Caco-2 (cell line): ENCODE measurements at regions not wholly inside any gene's neighbourhood (a gene's known extent, or its start where the extent isn't known, plus 50 kb on each side); places are given as distances from the start of the nearest gene placed in this dataset.

ENCODE experiments used
- BruUV-seq: library from RNA; stranded (reverse); fragments of 400-500 nt; replicated peaks from 2 replicates; lab custom pipeline; 2021; lab: Mats Ljungman, UMichigan
- CTCF ChIA-PET: fragments of 300-600 bp; sonication (Branson Sonifier 250); formaldehyde crosslinking; loops from one replicate; lab custom pipeline; 2022; ENCODE audit warnings: antibody characterized with exemption; lab: Charles Lee
- POLR2A ChIA-PET: fragments of 300-600 bp; sonication (Branson Sonifier 250); formaldehyde crosslinking; loops from one replicate; lab custom pipeline; 2022; ENCODE audit warnings: antibody characterized with exemption; lab: Charles Lee
- DNase-seq, 2 experiments: peaks; one replicate each; pipeline versions ENCODE4 v3.0.0 to v3.0.0-alpha.2; 2020 to 2022
- H3K27me3 ChIP-seq: replicated peaks from 2 replicates; pipeline ENCODE4 v1.6.0; 2011; ENCODE audit warnings: low read length; ENCODE audit not compliant: control insufficient read depth, insufficient read depth
- H3K36me3 ChIP-seq: 2 replicates; pipeline ENCODE4 v1.5.1; 2011; ENCODE audit warnings: low read length; ENCODE audit not compliant: control insufficient read depth, insufficient read depth
- H3K4me1 ChIP-seq: fragments of 250-450 bp; sonication (Bioruptor Pico); 2 replicates; pipeline ENCODE4 v1.5.1; 2020; ENCODE audit warnings: mild to moderate bottlenecking
- H3K4me3 ChIP-seq: 2 replicates; pipeline ENCODE4 v1.5.1; 2011; ENCODE audit warnings: low read depth, mild to moderate bottlenecking, control low read depth, low read length
- H3K9me3 ChIP-seq: fragments of 250-450 bp; sonication (Bioruptor Pico); 2 replicates; pipeline ENCODE4 v1.5.1; 2020; ENCODE audit warnings: mild to moderate bottlenecking, moderate library complexity
- H3K27ac Mint-ChIP-seq: one replicate; pipeline ENCODE4 v1.8.0; 2022; ENCODE audit warnings: mixed read lengths; ENCODE audit not compliant: unreplicated experiment
- H3K27me3 Mint-ChIP-seq: one replicate; pipeline ENCODE4 v1.8.0; 2022; ENCODE audit warnings: mixed read lengths; ENCODE audit not compliant: insufficient read depth, unreplicated experiment
- H3K36me3 Mint-ChIP-seq: one replicate; pipeline ENCODE4 v1.8.0; 2022; ENCODE audit warnings: mild to moderate bottlenecking, mixed read lengths; ENCODE audit not compliant: insufficient read depth, unreplicated experiment
- H3K4me1 Mint-ChIP-seq: one replicate; pipeline ENCODE4 v1.8.0; 2022; ENCODE audit warnings: low read depth, mixed read lengths; ENCODE audit not compliant: unreplicated experiment
- H3K4me3 Mint-ChIP-seq: one replicate; pipeline ENCODE4 v1.8.0; 2022; ENCODE audit warnings: mild to moderate bottlenecking, moderate library complexity, mixed read lengths; ENCODE audit not compliant: unreplicated experiment
- H3K9me3 Mint-ChIP-seq: one replicate; pipeline ENCODE4 v1.8.0; 2022; ENCODE audit warnings: mixed read lengths; ENCODE audit not compliant: unreplicated experiment
- CTCF ChIP-seq, 2 experiments: fragments of 200-600 bp in 1 of 2; IDR thresholded peaks; 1 replicate in 1 of 2; 2 replicates in 1 of 2; pipeline versions ENCODE4 v1.5.1 to v1.8.0; 2011 to 2022; ENCODE audit warnings: antibody characterized with exemption in 1 of 2, control low read depth in 1 of 2, inconsistent platforms in 1 of 2, low read depth in 1 of 2, low read length in 1 of 2, mild to moderate bottlenecking in 1 of 2, moderate library complexity in 1 of 2; ENCODE audit not compliant: insufficient read depth in 1 of 2, severe bottlenecking in 1 of 2, unreplicated experiment in 1 of 2
- intact Hi-C: fragments of 100-400 bp; cut with micrococcal nuclease; formaldehyde crosslinking; loops from one replicate; pipeline ENCODE4 v1.10.0; 2022; ENCODE audit not compliant: unreplicated experiment

GRCh38 chr7:113367041-113367586, 248.8 kb upstream of the SMIM30 start:
- H3K27ac Mint-ChIP-seq = no peak overlapping the region
- H3K4me1 ChIP-seq = no peaks in the 10 kb centered on the region
- no peak overlapping the region for H3K4me3 ChIP-seq
- H3K4me3 Mint-ChIP-seq = no peak overlapping the region
- no peak for DNase-seq
- H3K9me3 ChIP-seq = no peaks in the 10 kb centered on the region
- POLR2A ChIA-PET = no interaction called here
- peaks cover 10% of the 10 kb centered on the region for H3K9me3 Mint-ChIP-seq
- no TSS peak for BruUV-seq
- peaks cover 6% of the 10 kb centered on the region for H3K4me1 Mint-ChIP-seq
- intact Hi-C loops = no loop called here
- H3K27me3 ChIP-seq = no peaks in the 10 kb centered on the region
- CTCF ChIA-PET = no interaction called here
- H3K36me3 ChIP-seq = no peaks in the 10 kb centered on the region
- no peaks in the 10 kb centered on the region for H3K36me3 Mint-ChIP-seq
- no peaks in the 10 kb centered on the region for H3K27me3 Mint-ChIP-seq
- TF ChIP-seq CTCF (IDR thresholded peaks at IDR 0.05; ENCODE audit: insufficient read depth in 1 of 2, low read depth in 1 of 2, low read length in 1 of 2, severe bottlenecking in 1 of 2, unreplicated experiment in 1 of 2) = no peak

DNA sequence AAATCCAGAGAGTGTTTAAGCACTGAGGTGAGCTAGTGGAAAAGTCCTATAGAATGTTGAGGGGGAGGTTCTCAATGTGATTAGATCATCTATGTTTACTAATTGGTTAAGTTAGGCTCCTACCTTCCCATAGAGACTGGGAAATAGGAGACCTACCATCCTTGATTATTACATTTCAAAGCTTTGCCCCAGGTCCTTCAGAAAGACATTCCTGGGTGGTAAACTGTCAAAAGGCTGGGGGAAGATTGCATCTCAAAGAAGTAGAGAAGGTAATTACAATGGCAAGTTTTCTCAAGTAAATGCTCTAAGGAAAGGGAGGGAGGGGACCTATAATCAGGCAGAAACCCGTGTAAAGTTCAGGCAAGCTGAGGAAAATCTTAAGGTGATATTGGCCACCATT, 247.8 kb upstream of the SMIM30 start:
- BruUV-seq = no TSS peak
- no peak for TF ChIP-seq CTCF (IDR thresholded peaks at IDR 0.05; ENCODE audit: insufficient read depth in 1 of 2, low read depth in 1 of 2, low read length in 1 of 2, severe bottlenecking in 1 of 2, unreplicated experiment in 1 of 2)
- ChIA-PET CTCF (no interaction called here), POLR2A (no interaction called here)
- no peaks in the 10 kb centered on the region for H3K4me1 ChIP-seq
- H3K27ac Mint-ChIP-seq = no peak overlapping the region
- no peaks in the 10 kb centered on the region for H3K27me3 Mint-ChIP-seq
- intact Hi-C loops = no loop called here
- H3K9me3 Mint-ChIP-seq = peaks cover 10% of the 10 kb centered on the region
- no peaks in the 10 kb centered on the region for H3K36me3 ChIP-seq
- no peak for DNase-seq
- no peak overlapping the region for H3K4me3 Mint-ChIP-seq
- peaks cover 2% of the 10 kb centered on the region for H3K4me1 Mint-ChIP-seq
- H3K4me3 ChIP-seq = no peak overlapping the region
- no peaks in the 10 kb centered on the region for H3K36me3 Mint-ChIP-seq
- no peaks in the 10 kb centered on the region for H3K27me3 ChIP-seq
- H3K9me3 ChIP-seq = no peaks in the 10 kb centered on the region

DNA sequence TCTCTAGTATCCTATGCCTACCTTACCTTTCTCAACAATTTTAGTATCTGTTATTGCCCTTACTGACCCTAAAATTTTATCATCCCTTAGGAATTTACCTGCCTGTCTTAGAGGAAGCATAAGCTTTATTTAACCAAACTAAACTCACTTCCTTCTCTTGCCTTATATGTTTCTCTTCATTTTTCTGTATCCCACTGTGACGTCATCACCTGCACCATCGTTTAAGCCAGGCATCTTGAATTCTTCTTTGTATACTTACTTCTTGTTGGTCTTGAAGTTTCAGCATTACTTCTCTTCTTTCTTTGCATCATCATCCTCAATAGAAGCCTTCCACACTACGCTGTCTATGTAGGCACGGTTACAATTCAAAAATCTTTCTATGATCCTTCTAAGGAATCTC, 231.0 kb upstream of the SMIM30 start:
- Histone ChIP-seq H3K9me3 (no peaks in the 10 kb centered on the region), H3K27me3 (no peaks in the 10 kb centered on the region), H3K4me1 (no peaks in the 10 kb centered on the region), H3K36me3 (no peaks in the 10 kb centered on the region), H3K4me3 (no peak overlapping the region)
- POLR2A ChIA-PET = no interaction called here
- intact Hi-C loops = no loop called here
- DNase-seq = no peak
- BruUV-seq = no TSS peak
- CTCF ChIA-PET = no interaction called here
- H3K27me3 Mint-ChIP-seq = no peaks in the 10 kb centered on the region
- no peak for TF ChIP-seq CTCF (IDR thresholded peaks at IDR 0.05; ENCODE audit: insufficient read depth in 1 of 2, low read depth in 1 of 2, low read length in 1 of 2, severe bottlenecking in 1 of 2, unreplicated experiment in 1 of 2)
- no peaks in the 10 kb centered on the region for H3K36me3 Mint-ChIP-seq
- H3K4me1 Mint-ChIP-seq = no peaks in the 10 kb centered on the region
- H3K9me3 Mint-ChIP-seq = no peaks in the 10 kb centered on the region
- H3K27ac Mint-ChIP-seq = no peak overlapping the region
- no peak overlapping the region for H3K4me3 Mint-ChIP-seq
